ENCODE measurements at regions not wholly inside any gene's neighbourhood (a gene's known extent, or its start where the extent isn't known, plus 50 kb on each side); places are given as distances from the start of the nearest gene placed in this dataset.
"Not testable (repeated sequence)": the region's sequence is repeated elsewhere in the genome, so short reads cannot be mapped to it uniquely, and the experiment has no call there.

DNA sequence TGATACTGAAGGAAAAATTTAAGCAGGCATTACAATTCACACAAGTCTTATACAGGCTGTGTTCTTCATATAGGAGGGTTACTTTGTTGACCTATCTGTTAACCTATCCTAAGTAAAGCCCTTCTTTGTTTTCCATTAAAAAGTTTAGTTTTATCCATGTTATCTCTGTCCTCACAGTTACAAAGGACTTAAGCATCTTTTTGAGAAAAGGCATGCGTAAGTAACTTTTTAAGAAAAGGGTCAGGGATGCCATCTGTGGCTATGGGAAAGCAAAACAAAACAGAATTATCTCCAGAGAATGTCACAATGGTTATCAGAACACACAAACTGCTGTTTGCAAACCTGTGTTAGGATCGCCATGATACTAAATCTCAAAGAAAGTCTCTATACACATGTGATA lies 295.8 kb upstream of the MTPN start:
- H3K27me3 Mint-ChIP-seq (ENCODE audit: unreplicated experiment): peaks cover 15% of the 10 kb centered on the region
- TF ChIP-seq, protein P1, sequence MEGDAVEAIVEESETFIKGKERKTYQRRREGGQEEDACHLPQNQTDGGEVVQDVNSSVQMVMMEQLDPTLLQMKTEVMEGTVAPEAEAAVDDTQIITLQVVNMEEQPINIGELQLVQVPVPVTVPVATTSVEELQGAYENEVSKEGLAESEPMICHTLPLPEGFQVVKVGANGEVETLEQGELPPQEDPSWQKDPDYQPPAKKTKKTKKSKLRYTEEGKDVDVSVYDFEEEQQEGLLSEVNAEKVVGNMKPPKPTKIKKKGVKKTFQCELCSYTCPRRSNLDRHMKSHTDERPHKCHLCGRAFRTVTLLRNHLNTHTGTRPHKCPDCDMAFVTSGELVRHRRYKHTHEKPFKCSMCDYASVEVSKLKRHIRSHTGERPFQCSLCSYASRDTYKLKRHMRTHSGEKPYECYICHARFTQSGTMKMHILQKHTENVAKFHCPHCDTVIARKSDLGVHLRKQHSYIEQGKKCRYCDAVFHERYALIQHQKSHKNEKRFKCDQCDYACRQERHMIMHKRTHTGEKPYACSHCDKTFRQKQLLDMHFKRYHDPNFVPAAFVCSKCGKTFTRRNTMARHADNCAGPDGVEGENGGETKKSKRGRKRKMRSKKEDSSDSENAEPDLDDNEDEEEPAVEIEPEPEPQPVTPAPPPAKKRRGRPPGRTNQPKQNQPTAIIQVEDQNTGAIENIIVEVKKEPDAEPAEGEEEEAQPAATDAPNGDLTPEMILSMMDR (IDR thresholded peaks at IDR 0.05): no peak
- no peaks in the 10 kb centered on the region for H3K36me3 Mint-ChIP-seq (ENCODE audit: unreplicated experiment)
- H3K9me3 Mint-ChIP-seq (ENCODE audit: unreplicated experiment): peaks cover 1% of the 10 kb centered on the region
- H3K27ac Mint-ChIP-seq (ENCODE audit: unreplicated experiment): no peak overlapping the region
- no peaks in the 10 kb centered on the region for H3K4me1 Mint-ChIP-seq (ENCODE audit: unreplicated experiment)
- H3K4me3 Mint-ChIP-seq (ENCODE audit: unreplicated experiment): no peak overlapping the region
- no peak for DNase-seq (ENCODE audit: extremely low spot score, unreplicated experiment)

DNA sequence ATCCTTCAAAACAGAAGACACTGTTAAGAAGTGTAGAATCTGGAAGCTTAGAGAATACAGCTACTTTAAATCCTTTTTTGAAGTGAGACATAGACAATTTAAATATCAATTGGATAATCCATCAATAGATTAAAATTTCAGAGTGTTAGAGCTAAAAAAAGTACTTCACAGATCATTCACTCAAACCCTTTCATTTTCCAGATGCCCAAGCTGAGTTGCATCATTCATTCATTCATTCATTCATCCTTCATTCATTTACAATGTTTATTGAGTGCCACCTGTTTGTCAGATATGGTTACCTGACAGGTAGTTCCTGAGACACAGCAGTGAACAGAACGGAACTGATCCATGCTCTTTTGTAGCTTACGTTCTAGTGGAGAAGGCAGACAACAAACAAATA lies 290.7 kb upstream of the MTPN start:
- Mint-ChIP-seq H3K4me3 (ENCODE audit: unreplicated experiment) (no peak overlapping the region), H3K9me3 (ENCODE audit: unreplicated experiment) (peaks cover 15% of the 10 kb centered on the region), H3K36me3 (ENCODE audit: unreplicated experiment) (peaks cover 2% of the 10 kb centered on the region), H3K27ac (ENCODE audit: unreplicated experiment) (no peak overlapping the region), H3K4me1 (ENCODE audit: unreplicated experiment) (no peaks in the 10 kb centered on the region), H3K27me3 (ENCODE audit: unreplicated experiment) (no peaks in the 10 kb centered on the region)
- TF ChIP-seq, protein P1 (IDR thresholded peaks at IDR 0.05): no peak
- DNase-seq (ENCODE audit: extremely low spot score, unreplicated experiment): no peak

DNA sequence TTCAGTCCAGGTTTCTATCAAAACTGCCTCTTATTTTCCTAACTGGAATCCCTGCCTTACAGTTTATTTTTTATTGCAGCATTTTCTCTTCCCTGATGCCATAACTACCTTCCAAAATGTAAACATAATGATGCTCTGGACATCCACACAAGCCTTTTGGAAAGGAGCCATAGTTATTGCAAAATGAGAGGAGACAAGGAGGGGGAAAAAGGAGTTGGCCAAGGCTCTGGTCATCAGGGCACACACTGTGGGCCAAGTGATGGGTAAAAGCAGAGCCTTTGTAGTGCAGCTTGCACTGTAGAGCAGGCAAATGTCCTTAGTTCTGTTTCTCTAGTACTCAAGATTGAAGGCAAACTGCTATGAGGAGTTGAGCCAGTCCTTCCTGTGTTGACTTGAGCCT lies 289.3 kb upstream of the MTPN start:
- H3K36me3 Mint-ChIP-seq (ENCODE audit: unreplicated experiment): peaks cover 2% of the 10 kb centered on the region

DNA sequence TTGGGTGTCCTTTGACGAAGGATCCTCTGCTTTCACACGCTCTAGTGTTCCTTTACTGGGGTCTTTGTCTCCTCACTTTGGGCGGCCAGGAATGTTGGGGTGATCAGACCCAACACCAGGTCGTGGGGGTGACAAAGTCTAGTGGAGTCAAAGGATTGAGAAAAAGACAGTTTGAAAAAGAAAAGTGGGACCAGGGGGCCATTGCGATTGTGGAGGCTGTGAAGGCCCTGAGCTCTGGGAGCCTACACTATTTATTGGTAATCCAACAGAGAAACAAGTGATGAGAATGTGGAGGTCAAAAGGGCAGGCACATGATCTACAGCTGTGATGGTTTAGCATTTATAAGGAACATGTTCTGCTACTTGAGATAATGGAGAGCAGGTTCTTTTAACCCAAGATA lies 287.1 kb upstream of the MTPN start:
- DNase-seq (ENCODE audit: extremely low spot score, unreplicated experiment); H3K36me3 Mint-ChIP-seq (ENCODE audit: unreplicated experiment); H3K27ac Mint-ChIP-seq (ENCODE audit: unreplicated experiment); H3K27me3 Mint-ChIP-seq (ENCODE audit: unreplicated experiment); H3K4me1 Mint-ChIP-seq (ENCODE audit: unreplicated experiment); H3K4me3 Mint-ChIP-seq (ENCODE audit: unreplicated experiment): not testable (repeated sequence)
- H3K9me3 Mint-ChIP-seq (ENCODE audit: unreplicated experiment): peaks cover 47% of the 10 kb centered on the region

More for the DNA sequence above, 289.3 kb upstream of the MTPN start:
- no peaks in the 10 kb centered on the region for H3K27me3 Mint-ChIP-seq (ENCODE audit: unreplicated experiment)
- H3K27ac Mint-ChIP-seq (ENCODE audit: unreplicated experiment): no peak overlapping the region
- no peak for DNase-seq (ENCODE audit: extremely low spot score, unreplicated experiment)
- TF ChIP-seq, protein P1 (IDR thresholded peaks at IDR 0.05): no peak
- H3K4me1 Mint-ChIP-seq (ENCODE audit: unreplicated experiment): no peaks in the 10 kb centered on the region
- H3K4me3 Mint-ChIP-seq (ENCODE audit: unreplicated experiment): no peak overlapping the region
- peaks cover 29% of the 10 kb centered on the region for H3K9me3 Mint-ChIP-seq (ENCODE audit: unreplicated experiment)

DNA sequence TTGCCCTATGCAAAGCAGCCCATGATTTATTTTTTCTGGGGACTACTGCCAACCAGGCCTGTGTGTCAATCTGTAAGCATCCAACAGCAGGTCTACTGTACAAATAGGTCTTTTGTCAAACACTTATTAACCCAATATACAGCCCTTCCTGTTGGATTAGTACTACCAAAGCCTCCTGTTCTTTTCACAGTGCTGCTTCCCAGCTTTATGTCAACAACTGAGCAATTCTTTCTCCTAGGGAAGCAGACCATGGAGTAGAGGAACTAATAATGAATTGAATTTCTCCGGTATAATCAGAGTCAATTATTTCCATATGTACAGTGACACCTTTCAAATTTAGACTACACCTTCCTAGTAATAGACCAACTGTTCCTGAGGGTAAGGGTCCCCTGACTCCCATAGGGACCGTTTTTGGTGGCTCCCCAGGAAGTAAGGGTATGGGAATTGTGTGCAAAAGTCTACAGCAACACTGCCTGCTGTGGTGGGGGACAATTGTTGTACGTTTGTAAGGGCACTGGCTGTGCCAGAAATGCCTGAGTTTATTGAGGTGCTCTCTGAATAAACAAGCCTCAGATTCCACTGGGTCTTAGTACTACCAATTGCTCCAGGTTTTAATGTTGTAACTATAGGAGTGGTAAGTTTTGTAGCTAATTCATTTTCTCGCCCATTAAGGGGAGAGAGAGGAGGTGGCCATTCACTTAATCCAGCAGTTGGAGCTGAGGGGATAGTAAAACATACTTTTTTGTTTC lies 286.1 kb upstream of the MTPN start:
- not testable (repeated sequence) for H3K4me3 Mint-ChIP-seq (ENCODE audit: unreplicated experiment); H3K27me3 Mint-ChIP-seq (ENCODE audit: unreplicated experiment); DNase-seq (ENCODE audit: extremely low spot score, unreplicated experiment); H3K4me1 Mint-ChIP-seq (ENCODE audit: unreplicated experiment); H3K36me3 Mint-ChIP-seq (ENCODE audit: unreplicated experiment); H3K27ac Mint-ChIP-seq (ENCODE audit: unreplicated experiment)
- peaks cover 49% of the 10 kb centered on the region for H3K9me3 Mint-ChIP-seq (ENCODE audit: unreplicated experiment)

DNA sequence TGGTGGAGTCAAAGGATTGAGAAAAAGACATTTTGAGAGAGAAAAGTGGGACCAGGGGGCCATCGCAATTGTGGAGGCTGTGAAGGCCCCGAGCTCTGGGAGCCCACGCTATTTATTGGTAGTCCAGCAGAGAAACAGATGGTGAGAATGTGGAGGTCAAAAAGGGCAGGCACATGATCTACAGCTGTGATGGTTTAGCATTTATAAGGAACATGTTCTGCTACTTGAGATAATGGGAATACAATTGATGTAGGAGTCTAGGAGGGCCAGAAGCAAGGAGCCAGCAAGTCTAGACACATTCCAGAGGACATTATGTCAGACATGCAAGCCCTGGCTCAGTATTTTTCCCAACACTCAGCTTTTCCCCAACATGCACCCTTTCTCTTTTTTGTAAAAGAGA lies 283.4 kb upstream of the MTPN start:
- peaks cover 42% of the 10 kb centered on the region for H3K9me3 Mint-ChIP-seq (ENCODE audit: unreplicated experiment)
- H3K4me1 Mint-ChIP-seq (ENCODE audit: unreplicated experiment); DNase-seq (ENCODE audit: extremely low spot score, unreplicated experiment); H3K27me3 Mint-ChIP-seq (ENCODE audit: unreplicated experiment); H3K4me3 Mint-ChIP-seq (ENCODE audit: unreplicated experiment); H3K27ac Mint-ChIP-seq (ENCODE audit: unreplicated experiment); H3K36me3 Mint-ChIP-seq (ENCODE audit: unreplicated experiment): not testable (repeated sequence)

Measured in osteocyte (in vitro differentiated cells).